H9 (cell line): ENCODE measurements at regions not wholly inside any gene's neighbourhood (a gene's known extent, or its start where the extent isn't known, plus 50 kb on each side); places are given as distances from the start of the nearest gene placed in this dataset.

ENCODE experiments used
- DNase-seq: peaks from one replicate; pipeline ENCODE4 v3.0.0-alpha.2; 2017
- H2AFZ ChIP-seq: one replicate; pipeline ENCODE4 v1.6.1; 2013; ENCODE audit warnings: mild to moderate bottlenecking, low read length, control low read depth, moderate library complexity
- H2AK5ac ChIP-seq: 2 replicates; pipeline ENCODE4 v1.6.1; 2013; ENCODE audit warnings: low read length, control low read depth, mixed read lengths; ENCODE audit not compliant: insufficient read length
- H2BK120ac ChIP-seq: one replicate; pipeline ENCODE4 v1.6.1; 2013; ENCODE audit warnings: low read depth, mild to moderate bottlenecking, low read length, control low read depth, inconsistent platforms; ENCODE audit not compliant: poor library complexity, severe bottlenecking
- H2BK12ac ChIP-seq: 2 replicates; pipeline ENCODE4 v1.6.1; 2013; ENCODE audit warnings: low read length, control low read depth, mixed read lengths, low read depth; ENCODE audit not compliant: insufficient read length
- H2BK15ac ChIP-seq: 2 replicates; pipeline ENCODE4 v1.6.1; 2013; ENCODE audit warnings: low read depth, low read length, control low read depth
- H2BK20ac ChIP-seq: one replicate; pipeline ENCODE4 v1.6.1; 2013; ENCODE audit warnings: low read depth, mild to moderate bottlenecking, low read length, control low read depth, inconsistent platforms; ENCODE audit not compliant: poor library complexity, severe bottlenecking
- H2BK5ac ChIP-seq: 2 replicates; pipeline ENCODE4 v1.6.1; 2013; ENCODE audit warnings: low read length, control low read depth, mixed read lengths; ENCODE audit not compliant: insufficient read length
- H3K14ac ChIP-seq: 2 replicates; pipeline ENCODE4 v1.6.1; 2013; ENCODE audit warnings: low read length, control low read depth; ENCODE audit not compliant: insufficient read depth
- H3K18ac ChIP-seq: 2 replicates; pipeline ENCODE4 v1.6.1; 2013; ENCODE audit warnings: low read depth, mild to moderate bottlenecking, mixed read lengths, low read length, control low read depth; ENCODE audit not compliant: insufficient read length
- H3K23ac ChIP-seq: 2 replicates; pipeline ENCODE4 v1.6.1; 2013; ENCODE audit warnings: low read length, control low read depth, mixed read lengths, low read depth; ENCODE audit not compliant: insufficient read length
- H3K23me2 ChIP-seq: 2 replicates; pipeline ENCODE4 v1.6.1; 2013; ENCODE audit warnings: low read depth, mild to moderate bottlenecking, mixed read lengths, low read length, control low read depth; ENCODE audit not compliant: insufficient read length, poor library complexity, severe bottlenecking
- H3K27ac ChIP-seq: 2 replicates; pipeline ENCODE4 v1.5.1; 2013; ENCODE audit warnings: low read length, control low read depth, mixed read lengths, low read depth; ENCODE audit not compliant: insufficient read length
- H3K27me3 ChIP-seq: 2 replicates; pipeline ENCODE4 v1.6.1; 2013; ENCODE audit warnings: low read length, control low read depth, inconsistent platforms; ENCODE audit not compliant: insufficient read depth
- H3K4ac ChIP-seq: 2 replicates; pipeline ENCODE4 v1.6.1; 2013; ENCODE audit warnings: low read depth, mild to moderate bottlenecking, control low read depth, inconsistent platforms, low read length, moderate library complexity
- H3K4me1 ChIP-seq: 2 replicates; pipeline ENCODE4 v1.6.1; 2013; ENCODE audit warnings: low read length, control low read depth, inconsistent platforms; ENCODE audit not compliant: insufficient read depth
- H3K4me2 ChIP-seq: 2 replicates; pipeline ENCODE4 v1.6.1; 2013; ENCODE audit warnings: low read length, control low read depth, mixed read lengths; ENCODE audit not compliant: insufficient read length, insufficient read depth
- H3K56ac ChIP-seq: 2 replicates; pipeline ENCODE4 v1.6.1; 2013; ENCODE audit warnings: low read depth, mild to moderate bottlenecking, mixed read lengths, low read length, control low read depth; ENCODE audit not compliant: insufficient read length
- H3K79me1 ChIP-seq: 2 replicates; pipeline ENCODE4 v1.6.1; 2013; ENCODE audit warnings: low read depth, mild to moderate bottlenecking, moderate library complexity, low read length, control low read depth, inconsistent platforms; ENCODE audit not compliant: insufficient read depth, poor library complexity, severe bottlenecking
- H3K79me2 ChIP-seq: 2 replicates; pipeline ENCODE4 v1.6.1; 2013; ENCODE audit warnings: low read length, control low read depth, inconsistent platforms; ENCODE audit not compliant: insufficient read depth
- H3K9ac ChIP-seq: 2 replicates; pipeline ENCODE4 v1.6.1; 2013; ENCODE audit warnings: low read length, control low read depth, mixed read lengths; ENCODE audit not compliant: insufficient read length; ENCODE audit errors: extremely low read depth
- H3K9me3 ChIP-seq: one replicate; pipeline ENCODE4 v1.6.1; 2013; ENCODE audit warnings: low read depth, low read length, inconsistent platforms; ENCODE audit not compliant: control insufficient read depth
- H3T11ph ChIP-seq: one replicate; pipeline ENCODE4 v1.6.1; 2013; ENCODE audit warnings: mild to moderate bottlenecking, low read length, control low read depth, inconsistent platforms
- H4K20me1 ChIP-seq: one replicate; pipeline ENCODE4 v1.6.1; 2013; ENCODE audit not compliant: control insufficient read depth, insufficient read length, insufficient read depth
- H4K5ac ChIP-seq: 2 replicates; pipeline ENCODE4 v1.6.1; 2013; ENCODE audit warnings: low read depth, mild to moderate bottlenecking, mixed read lengths, low read length, control low read depth; ENCODE audit not compliant: insufficient read length
- H4K8ac ChIP-seq: replicated peaks from 2 replicates; pipeline ENCODE4 v1.6.1; 2013; ENCODE audit warnings: low read length, control low read depth, mixed read lengths, low read depth; ENCODE audit not compliant: insufficient read length
- H4K91ac ChIP-seq: 2 replicates; pipeline ENCODE4 v1.6.1; 2013; ENCODE audit warnings: low read depth, mild to moderate bottlenecking, moderate library complexity, mixed read lengths, low read length, control low read depth; ENCODE audit not compliant: insufficient read length
- H3K27ac Mint-ChIP-seq, 3 experiments: 2 replicates in 2 of 3; 3 replicates in 1 of 3; pipeline ENCODE4 v1.8.0; 2020 to 2021; ENCODE audit warnings: mixed read lengths in 3 of 3, mild to moderate bottlenecking in 1 of 3, moderate library complexity in 1 of 3
- H3K27me3 Mint-ChIP-seq: 2 replicates; pipeline ENCODE4 v1.8.0; 2021; ENCODE audit warnings: low read depth, mild to moderate bottlenecking, moderate library complexity, mixed read lengths
- H3K36me3 Mint-ChIP-seq, 3 experiments: 2 replicates in 2 of 3; 3 replicates in 1 of 3; pipeline ENCODE4 v1.8.0; 2020 to 2021; ENCODE audit warnings: low read depth in 3 of 3, mixed read lengths in 3 of 3; ENCODE audit not compliant: insufficient read depth in 1 of 3
- H3K4me1 Mint-ChIP-seq, 2 experiments: 2 replicates each; pipeline ENCODE4 v1.8.0; 2020; ENCODE audit warnings: mixed read lengths in 2 of 2
- H3K4me3 Mint-ChIP-seq, 2 experiments: 2 replicates in 1 of 2; 3 replicates in 1 of 2; pipeline ENCODE4 v1.8.0; 2020 to 2021; ENCODE audit warnings: mild to moderate bottlenecking in 2 of 2, mixed read lengths in 2 of 2, moderate library complexity in 1 of 2
- H3K9me3 Mint-ChIP-seq, 2 experiments: 2 replicates in 1 of 2; 3 replicates in 1 of 2; pipeline ENCODE4 v1.8.0; 2020; ENCODE audit warnings: mild to moderate bottlenecking in 2 of 2, mixed read lengths in 2 of 2, moderate library complexity in 1 of 2
- WGBS: extraction: QIAGEN DNeasy Blood & Tissue Kit; methylation state at CpG from one replicate; pipeline ENCODE4 v1.1.7; 2013; ENCODE audit warnings: missing lambda C conversion rate, low lambda C conversion rate, mixed read lengths; ENCODE audit not compliant: insufficient read length; ENCODE audit errors: extremely low coverage; 5-methylcytosine and 5-hydroxymethylcytosine counted together
- TF ChIP-seq, protein P1 (sequence below): fragments of 200-600 bp; sonication (generic); conservative IDR thresholded peaks from 3 replicates; pipeline ENCODE4 v1.8.0; 2021; ENCODE audit warnings: antibody characterized with exemption, mild to moderate bottlenecking

- Histone ChIP-seq H2AFZ (no peak overlapping the region), H3K9me3 (no peaks in the 10 kb centered on the region), H3K27ac (peak overlapping the region; percentile 61), H3T11ph (no peak overlapping the region), H4K8ac (no peak overlapping the region), H3K56ac (no peak overlapping the region), H3K23me2 (no peaks in the 10 kb centered on the region), H2BK15ac (no peak overlapping the region), H3K4me1 (peaks cover 2% of the 10 kb centered on the region; the same call in 1 of the 2 replicates), H4K5ac (no peak overlapping the region), H2BK5ac (no peak overlapping the region), H3K27me3 (no peaks in the 10 kb centered on the region), H3K4me2 (peak overlapping the region; percentile 31), H3K4ac (no peak overlapping the region), H3K79me1 (no peaks in the 10 kb centered on the region), H3K23ac (no peak overlapping the region), H4K20me1 (no peaks in the 10 kb centered on the region), H3K9ac (no peak overlapping the region), H2BK20ac (no peak overlapping the region), H2BK12ac (no peak overlapping the region), H4K91ac (no peak overlapping the region), H3K18ac (no peak overlapping the region), H2BK120ac (no peak overlapping the region), H2AK5ac (no peak overlapping the region), H3K14ac (no peak overlapping the region), H3K79me2 (no peaks in the 10 kb centered on the region)
- no peaks in the 10 kb centered on the region for H3K27me3 Mint-ChIP-seq
- DNase-seq, result peak; percentile 61
- H3K27ac Mint-ChIP-seq, result peak overlapping the region; percentile 78 to 91 (median 90); a peak in 6 of 7 replicates
- no CpG with 5 or more reads among the region's 4 CpGs for WGBS
- H3K36me3 Mint-ChIP-seq, result peaks cover 0 to 4% (median 0%) of the 10 kb centered on the region in 3 experiments; a peak in 1 of 7 replicates
- peaks cover 46 to 49% of the 10 kb centered on the region in 2 experiments for H3K4me1 Mint-ChIP-seq
- TF ChIP-seq, protein P1, sequence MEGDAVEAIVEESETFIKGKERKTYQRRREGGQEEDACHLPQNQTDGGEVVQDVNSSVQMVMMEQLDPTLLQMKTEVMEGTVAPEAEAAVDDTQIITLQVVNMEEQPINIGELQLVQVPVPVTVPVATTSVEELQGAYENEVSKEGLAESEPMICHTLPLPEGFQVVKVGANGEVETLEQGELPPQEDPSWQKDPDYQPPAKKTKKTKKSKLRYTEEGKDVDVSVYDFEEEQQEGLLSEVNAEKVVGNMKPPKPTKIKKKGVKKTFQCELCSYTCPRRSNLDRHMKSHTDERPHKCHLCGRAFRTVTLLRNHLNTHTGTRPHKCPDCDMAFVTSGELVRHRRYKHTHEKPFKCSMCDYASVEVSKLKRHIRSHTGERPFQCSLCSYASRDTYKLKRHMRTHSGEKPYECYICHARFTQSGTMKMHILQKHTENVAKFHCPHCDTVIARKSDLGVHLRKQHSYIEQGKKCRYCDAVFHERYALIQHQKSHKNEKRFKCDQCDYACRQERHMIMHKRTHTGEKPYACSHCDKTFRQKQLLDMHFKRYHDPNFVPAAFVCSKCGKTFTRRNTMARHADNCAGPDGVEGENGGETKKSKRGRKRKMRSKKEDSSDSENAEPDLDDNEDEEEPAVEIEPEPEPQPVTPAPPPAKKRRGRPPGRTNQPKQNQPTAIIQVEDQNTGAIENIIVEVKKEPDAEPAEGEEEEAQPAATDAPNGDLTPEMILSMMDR, result peak; percentile 73
- no peaks in the 10 kb centered on the region for H3K9me3 Mint-ChIP-seq
- H3K4me3 Mint-ChIP-seq, result peak overlapping the region in 1 of 2 experiments; percentile 19; a peak in 1 of 5 replicates
Observed at GRCh38 chr13:67736646-67737420, 506.7 kb upstream of the PCDH9 start.
